ENCODE measurements at regions not wholly inside any gene's neighbourhood (a gene's known extent, or its start where the extent isn't known, plus 50 kb on each side); places are given as distances from the start of the nearest gene placed in this dataset.

GRCh38 chr9:16133556-16134227 lies 580.8 kb downstream of the CCDC171 start:
- peak; percentile 55 to 78 for DNase-seq

GRCh38 chr9:16134351-16134750 lies 581.5 kb downstream of the CCDC171 start:
- DNase-seq = no peak

GRCh38 chr9:16135968-16136367 lies 583.1 kb downstream of the CCDC171 start:
- DNase-seq = no peak

DNA sequence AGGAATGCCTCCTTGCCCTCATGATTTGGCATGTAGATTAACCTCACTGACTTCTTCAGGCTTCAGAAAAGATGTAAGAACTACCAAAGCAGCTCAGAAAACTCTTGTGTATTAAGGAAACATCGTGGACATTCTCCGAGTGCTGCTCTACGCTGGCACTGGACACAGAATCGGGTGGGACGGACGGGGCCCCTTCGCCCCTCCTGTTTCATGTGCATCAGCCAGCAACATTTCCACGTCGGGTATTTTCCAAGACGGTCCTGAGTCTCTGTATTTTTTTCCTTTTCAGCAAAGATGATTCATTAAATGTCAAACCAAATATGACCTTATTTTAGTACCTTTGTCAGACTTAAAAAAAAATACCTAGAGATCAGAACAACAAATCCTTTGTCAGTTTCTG lies 583.6 kb downstream of the CCDC171 start:
- DNase-seq = no peak

DNA sequence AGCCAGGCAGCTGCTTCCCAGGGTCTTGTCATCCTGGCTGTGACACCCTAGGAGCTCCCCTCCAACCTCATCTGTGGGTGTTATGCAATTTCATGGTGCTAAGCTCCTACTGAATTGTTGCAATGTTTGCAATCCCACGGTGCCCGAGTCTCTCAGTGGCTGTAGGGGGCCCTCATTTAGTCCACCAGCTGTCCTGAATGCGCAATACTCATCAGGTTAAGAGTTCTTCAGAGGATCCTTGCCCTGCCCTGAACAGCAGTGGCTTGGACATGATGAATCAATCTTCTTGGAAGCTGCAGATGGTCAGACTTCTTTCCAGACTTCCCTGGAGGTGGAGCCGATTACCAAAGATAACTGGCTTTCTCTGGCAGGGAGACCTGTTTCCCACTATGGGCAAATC lies 584.1 kb downstream of the CCDC171 start:
- DNase-seq = peak in 1 of 2 experiments; percentile 54

DNA sequence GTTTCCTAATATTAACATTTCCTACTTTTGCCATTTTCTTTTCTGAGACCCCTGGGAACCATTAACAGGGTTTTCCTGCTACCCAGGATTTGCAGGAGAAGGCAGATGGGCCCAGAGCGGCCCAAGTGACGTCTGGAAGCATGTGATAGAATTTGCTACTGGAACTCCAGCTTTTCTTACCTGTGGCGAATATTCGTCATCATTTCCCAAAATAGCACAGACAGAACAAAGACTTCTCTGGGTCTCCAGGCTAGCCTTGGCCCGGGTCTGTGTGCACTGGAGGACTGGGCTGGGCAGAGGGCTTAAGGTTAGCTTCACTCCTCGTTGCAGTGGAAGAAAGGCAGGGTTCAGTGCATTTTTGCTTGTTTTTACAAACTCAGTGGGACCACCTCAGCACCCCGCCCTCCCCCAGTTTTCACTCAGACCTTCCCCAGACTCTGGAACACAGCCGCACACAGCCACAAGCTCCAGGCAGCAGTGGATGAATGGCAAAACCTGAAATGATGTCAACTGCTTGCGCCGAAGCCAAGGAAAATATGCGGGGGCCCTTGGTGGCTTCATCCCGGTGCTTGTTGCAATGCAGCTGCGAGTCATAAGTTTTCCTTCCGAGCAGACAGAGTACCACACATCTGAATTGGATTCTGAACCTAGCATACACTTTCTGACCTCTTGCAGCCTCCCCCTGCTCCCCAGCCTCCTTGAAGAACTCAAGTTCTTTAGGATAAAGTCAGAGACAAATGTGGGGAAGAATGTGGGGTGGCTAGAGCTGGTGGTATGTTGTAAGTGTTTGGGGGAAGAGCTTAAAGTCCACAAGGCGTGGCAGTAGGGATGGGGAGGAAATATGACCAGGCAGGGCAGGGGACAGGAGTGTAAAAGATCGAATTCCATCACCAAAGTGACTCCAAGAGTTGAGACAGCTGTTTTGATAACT lies 586.0 kb downstream of the CCDC171 start:
- DNase-seq = no peak

DNA sequence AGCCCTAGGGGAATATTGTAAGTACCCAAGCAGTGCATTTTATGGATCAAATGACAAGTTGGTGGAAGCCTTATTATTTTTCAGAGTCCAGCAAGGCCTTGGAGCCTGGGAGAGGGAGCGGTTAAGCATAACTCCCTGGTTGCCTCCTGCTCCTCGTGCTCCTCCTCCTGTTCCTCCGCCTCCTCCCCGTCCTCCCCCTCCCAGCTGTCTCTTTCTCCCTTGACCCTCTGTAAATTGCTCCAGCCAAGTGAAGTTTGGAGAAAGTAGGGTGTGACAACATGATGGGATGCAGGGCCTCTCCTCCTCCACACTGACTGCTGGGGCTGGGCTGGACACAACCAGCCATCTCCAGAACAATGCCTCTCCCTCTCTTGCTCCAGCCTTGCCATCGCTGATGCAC lies 586.9 kb downstream of the CCDC171 start:
- no peak for DNase-seq

DNA sequence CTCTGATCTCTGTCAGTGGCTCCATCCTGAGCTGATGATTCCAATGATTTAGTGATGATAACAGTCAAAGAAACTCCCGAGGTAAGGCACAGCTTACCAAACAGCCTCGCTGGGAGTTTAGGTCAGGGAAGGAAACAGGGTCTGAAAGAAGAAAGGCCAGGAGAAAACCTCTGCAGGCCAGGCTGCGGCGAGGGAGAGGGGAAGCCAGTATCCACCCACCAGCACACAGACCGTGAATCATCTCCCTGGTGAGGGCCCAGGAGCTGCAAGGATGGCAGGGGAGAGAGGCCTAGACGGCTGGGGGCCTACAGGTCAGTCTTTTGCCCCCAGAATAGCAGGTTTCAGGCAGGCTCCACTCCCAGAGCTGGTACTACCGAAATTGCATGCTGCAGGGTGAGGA lies 590.5 kb downstream of the CCDC171 start:
- no peak for DNase-seq

GRCh38 chr9:16143947-16144890 lies 591.4 kb downstream of the CCDC171 start:
- DNase-seq = no peak

GRCh38 chr9:16145196-16145950 lies 592.5 kb downstream of the CCDC171 start:
- DNase-seq = no peak

GRCh38 chr9:16147726-16148125 lies 594.9 kb downstream of the CCDC171 start:
- DNase-seq = no peak

- DNase-seq = peak in 1 of 2 experiments; percentile 36
These were observed 597.7 kb downstream of the CCDC171 start for GRCh38 chr9:16150501-16150900.

- DNase-seq = no peak
These were observed 598.3 kb downstream of the CCDC171 start for GRCh38 chr9:16150938-16151650.

DNA sequence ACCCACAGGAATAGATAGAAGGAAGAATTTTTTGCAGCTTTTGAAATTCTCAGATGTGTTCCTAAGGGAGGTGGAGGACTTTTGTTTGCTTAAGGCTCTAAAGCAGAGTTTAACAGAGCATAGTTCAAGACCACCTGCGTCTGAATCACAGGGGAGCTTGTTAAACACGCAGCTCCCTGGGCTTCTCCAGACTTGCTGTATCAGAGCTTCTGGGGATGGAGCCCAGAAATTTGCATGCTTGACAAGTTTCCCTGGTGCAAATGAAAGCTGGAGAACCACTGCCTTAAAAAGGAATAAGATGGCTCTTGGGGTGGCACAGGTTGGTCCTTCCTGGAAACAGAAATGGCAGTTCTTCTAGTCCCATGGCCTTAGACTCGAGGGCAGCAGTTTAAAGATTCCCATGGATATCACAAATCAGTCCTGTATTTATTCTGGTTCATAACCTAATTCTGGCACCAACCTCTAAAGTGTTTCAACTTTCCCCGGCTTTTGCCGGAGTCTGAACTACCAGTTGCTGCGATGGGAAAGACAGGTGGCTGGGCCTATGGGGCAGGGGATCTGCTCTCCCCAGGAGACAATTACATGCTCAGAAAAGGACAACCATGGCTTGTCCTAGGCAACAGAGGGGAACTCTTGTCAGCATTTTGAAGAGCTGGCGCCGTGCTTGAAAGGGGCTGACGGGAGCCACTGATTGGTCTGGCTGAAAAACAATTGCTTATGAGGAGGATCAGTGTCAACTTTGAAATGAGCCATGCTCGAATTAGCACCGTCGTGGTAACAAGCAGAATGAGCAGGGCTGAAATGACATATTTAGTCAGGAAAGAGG lies 599.6 kb downstream of the CCDC171 start:
- DNase-seq = peak in 1 of 2 experiments; percentile 53

GRCh38 chr9:16153221-16153620 lies 600.4 kb downstream of the CCDC171 start:
- no peak for DNase-seq

DNA sequence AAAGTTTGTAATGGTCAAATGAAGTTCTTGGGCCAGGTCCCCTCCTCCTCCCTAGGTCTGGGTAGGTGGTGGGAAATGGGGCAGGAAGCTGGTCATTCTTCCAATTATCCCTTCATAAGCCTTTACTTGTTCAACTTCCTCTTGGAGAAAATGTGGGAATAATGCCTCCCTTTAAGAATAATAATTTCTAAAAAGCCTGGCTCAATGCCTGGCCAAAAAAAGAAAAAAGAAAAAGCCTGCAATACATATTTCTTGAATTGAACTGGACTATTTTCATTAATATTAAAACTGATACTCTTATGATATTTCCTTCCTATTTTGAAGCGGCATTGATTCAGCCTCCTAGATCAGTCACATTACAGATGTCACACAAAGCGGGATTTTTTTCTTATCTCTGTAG lies 600.9 kb downstream of the CCDC171 start:
- no peak for DNase-seq

- DNase-seq = peak in 1 of 2 experiments; percentile 34
These were observed 601.8 kb downstream of the CCDC171 start for GRCh38 chr9:16154521-16155078.

DNA sequence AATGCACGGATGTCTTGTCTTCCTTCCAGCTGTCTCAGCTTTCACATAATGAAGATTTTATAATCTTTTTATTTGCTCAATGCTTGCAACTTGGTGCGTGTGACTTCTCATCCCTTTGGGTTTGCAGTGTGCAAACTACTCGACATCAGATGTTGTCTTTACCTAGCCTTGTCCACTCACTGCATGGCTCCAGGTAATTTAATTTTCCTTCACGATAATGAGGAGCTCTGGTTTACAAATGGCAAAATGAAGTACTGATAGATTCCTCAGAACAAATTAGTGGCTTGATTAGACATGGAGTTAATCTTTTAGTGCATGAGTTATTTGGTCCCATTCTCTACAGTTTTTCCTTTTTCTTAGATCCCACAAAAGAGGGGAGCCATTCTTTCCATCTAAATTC lies 603.0 kb downstream of the CCDC171 start:
- no peak for DNase-seq

DNA sequence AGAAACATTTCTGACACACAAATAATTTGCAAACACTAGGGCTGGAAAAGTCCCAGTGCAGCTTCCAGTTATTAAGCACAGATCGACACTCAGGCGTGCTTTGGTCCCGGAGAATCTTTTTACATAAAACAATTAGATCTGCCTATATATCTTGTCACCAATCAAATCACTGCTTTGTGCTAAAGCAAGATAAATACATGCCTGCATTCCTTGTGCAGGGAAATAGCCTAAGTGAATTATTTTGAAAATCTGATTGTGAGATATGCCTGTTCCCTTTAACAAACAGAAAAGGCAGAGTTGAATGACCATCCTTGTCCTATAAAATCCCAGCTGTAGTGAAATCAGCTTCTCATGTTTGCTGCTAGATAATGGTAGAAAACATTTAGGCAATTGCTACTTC lies 604.4 kb downstream of the CCDC171 start:
- DNase-seq = no peak

DNA sequence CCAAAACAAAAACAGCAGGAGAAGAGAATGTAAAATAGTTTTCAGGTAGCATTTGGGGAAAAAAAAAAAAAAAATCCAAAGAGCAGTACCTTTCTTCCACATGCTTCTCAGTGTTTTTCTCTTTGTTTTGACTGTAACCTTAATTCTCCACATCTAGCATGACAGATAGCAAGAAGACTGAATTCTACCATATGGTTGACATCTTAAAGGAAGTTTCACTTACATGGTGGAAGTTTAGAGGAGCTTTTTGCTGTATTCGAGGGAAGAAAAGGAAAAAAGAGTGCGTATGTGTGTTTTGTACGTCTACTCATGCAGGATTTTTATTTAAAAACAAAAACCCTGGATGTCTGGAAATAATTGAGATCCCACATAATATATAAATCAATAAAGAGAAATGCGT lies 604.8 kb downstream of the CCDC171 start:
- no peak for DNase-seq
